RKO (cell line): ENCODE measurements at regions not wholly inside any gene's neighbourhood (a gene's known extent, or its start where the extent isn't known, plus 50 kb on each side); places are given as distances from the start of the nearest gene placed in this dataset.
"Not testable (repeated sequence)": the region's sequence is repeated elsewhere in the genome, so short reads cannot be mapped to it uniquely, and the experiment has no call there.

Experiments
- DNase-seq: peaks from one replicate; pipeline ENCODE4 v3.0.0-alpha.2; 2016; ENCODE audit warnings: low spot score

DNA sequence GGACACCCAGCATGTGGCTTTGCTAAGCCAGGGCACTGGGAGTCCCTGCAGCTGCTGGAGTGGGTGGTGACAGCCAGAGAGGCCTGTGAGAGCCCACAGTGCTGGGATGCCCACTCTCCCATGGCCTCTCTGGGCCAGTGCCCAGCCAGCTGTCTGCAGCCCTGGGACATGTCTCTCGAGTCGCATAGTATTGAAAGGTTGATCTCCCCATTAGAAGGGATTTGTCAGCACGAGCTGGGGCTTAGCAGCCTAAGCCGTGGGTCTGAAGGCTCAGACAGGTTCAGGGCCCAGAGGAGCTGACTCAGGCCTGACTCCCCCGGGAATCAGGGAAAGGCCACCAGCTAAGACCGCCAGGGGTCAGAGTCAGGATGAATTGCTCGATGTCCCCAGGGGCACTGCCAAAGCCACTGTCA is 53.5 kb downstream of the FOXD2 start:
- DNase-seq, result no peak

DNA sequence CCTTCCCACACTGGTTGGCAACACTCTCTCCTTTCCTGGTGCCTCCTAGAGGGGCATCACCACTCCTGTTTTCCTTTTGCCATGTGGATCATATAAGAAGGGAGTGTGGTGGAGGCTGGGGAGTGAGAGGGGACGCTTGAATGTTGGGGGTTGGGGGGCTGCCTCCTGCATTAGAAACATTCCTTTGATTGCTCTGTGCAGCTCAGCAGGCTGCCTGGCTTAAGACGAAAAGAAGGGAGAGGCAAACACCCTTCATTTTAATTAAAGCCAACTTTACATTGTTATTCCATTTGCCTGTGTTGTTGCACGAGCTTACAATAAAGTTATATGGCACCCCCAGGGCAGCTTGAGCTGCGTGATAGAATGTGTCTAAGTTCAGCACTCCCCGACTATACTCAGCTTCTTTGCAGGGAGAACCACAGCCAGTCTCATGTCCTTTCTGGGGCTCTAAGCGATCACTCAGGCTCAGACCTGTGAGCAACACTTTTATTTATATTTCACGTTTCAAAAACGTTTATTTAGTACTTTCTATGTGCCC is 57.4 kb downstream of the FOXD2 start:
- no peak for DNase-seq

DNA sequence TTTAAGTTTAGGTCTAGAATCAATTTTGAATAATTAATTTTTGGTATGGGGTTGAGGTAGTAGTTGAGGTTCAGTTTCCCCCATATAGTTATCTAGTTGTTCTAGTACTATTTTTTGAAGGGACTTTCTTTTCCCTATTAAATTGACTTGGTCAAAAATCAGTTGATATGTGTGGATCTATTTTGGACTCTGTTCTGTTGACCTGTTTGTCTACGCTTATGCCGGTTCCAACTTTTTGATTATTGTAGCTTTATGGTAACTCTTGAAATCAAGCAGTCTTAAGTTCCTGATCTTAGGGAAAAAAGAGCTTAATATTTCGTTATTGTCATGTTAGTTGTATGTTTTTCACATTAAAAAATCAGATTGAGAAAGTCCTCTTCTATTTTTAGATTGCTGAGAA is 60.7 kb downstream of the FOXD2 start:
- no peak for DNase-seq

DNA sequence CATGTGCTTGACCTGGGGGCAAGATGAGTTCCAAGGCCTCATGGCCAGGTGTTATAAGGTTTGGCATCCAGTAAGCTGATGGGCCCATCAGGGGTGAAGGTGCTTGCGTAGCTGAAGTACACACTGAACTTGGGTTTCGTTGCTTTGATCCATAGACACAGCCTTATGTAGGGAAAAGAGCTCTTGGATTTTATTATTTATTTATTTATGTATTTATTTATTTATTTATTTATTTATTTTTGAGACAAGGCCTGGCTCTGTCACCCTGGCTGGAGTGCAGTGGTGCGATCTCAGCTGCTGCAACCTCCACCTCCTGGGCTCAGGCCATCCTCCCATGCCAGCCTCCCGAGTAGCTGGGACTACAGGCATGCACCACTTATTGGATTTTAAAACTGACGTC is 63.2 kb downstream of the FOXD2 start:
- no peak for DNase-seq

DNA sequence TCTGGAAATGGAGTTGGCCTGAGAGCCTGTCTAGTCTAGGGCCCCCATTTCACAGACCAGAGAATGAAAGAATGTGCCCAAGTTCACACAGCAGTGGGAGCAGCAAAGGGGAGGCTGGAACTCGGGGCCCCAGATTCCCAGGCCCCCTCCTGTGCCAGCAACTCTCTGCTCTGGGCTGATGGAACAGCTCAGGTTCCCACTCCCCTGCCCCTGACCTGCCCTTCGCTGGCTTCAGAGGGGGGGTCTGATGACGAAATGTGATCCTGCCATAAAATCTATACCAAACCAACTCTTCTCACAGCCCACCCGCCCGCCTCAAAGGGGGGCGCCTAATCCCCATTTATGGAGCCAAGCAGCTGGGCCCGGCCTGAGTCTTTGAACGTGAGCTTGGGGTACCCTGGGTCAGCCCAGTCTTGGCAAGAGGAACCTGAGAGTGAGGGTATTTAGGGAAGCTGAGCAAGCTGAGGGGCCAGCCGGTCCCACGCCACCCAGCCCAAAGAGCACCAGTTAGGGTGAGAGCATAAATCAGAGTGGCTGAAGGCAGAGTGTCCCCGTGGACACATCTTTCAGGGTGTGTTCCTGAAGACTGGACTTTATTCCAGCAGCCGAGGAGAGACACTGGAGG is 65.0 kb downstream of the FOXD2 start:
- no peak for DNase-seq

DNA sequence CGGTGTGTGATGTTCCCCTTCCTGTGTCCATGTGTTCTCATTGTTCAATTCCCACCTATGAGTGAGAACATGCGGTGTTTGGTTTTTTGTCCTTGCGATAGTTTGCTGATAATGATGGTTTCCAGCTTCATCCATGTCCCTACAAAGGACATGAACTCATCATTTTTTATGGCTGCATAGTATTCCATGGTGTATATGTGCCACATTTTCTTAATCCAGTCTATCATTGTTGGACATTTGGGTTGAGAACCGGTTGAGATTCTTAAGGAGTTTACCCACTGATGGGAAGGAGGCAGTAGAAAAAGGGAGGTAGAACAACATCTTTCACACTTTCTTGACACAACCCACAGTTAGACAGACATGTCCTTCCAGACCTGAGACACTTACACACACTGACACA is 67.0 kb downstream of the FOXD2 start:
- DNase-seq, result not testable (repeated sequence)

DNA sequence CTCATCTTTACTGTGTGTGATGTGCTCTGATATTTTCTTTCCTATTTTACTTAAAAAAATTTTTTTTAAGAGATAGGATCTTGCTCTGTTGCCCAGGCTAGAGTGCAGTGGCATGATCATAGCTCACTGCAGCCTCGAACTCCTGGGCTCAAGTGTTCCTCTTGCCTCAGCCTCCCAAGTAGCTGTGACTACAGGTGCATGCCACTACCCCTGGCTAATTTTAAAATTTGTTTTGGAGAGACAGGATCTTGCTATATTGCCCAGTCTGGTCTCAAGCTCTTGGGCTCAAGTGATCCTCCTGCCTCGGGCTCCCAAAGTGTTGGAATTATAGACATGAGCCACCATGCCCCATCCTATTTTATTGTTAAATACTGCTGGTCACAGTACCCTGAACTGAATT is 67.4 kb downstream of the FOXD2 start:
- DNase-seq, result no peak

DNA sequence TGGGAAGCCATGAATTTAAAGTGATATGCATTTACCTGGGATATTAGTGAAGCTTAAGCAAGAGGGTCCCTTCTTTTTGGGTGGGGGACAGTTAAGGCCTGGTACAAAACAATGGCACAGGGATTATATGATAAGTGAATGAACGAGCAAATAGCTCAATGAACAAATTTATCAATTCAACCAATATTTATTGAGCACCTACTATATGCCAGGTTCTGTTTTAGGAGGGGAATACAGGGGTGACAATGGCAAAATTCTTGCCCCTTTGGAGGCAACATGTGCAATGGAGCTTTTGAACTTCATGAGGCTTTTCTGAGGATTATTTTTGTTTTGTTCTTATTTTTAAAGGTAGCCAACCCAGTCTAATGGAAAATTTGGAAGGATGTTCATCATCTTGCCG is 68.2 kb downstream of the FOXD2 start:
- no peak for DNase-seq

DNA sequence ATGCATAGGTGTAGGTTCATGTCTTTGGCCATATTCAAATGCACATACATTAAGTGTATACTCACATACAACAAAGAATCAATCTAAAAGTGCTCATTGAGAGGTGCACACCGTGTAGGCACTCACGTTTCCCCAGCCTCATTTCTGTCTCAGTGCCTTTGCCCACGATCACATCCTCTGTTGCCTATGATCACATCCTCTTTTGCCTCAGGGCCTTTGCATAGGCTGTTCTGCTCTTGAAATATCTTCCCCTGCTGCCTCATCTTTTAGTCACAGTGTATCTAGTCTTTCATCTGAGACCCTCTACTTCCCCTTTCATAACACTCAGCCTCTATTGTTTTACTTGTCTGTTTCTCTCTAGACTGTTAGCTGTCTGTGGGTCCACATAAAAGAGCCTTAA is 69.3 kb downstream of the FOXD2 start:
- no peak for DNase-seq

DNA sequence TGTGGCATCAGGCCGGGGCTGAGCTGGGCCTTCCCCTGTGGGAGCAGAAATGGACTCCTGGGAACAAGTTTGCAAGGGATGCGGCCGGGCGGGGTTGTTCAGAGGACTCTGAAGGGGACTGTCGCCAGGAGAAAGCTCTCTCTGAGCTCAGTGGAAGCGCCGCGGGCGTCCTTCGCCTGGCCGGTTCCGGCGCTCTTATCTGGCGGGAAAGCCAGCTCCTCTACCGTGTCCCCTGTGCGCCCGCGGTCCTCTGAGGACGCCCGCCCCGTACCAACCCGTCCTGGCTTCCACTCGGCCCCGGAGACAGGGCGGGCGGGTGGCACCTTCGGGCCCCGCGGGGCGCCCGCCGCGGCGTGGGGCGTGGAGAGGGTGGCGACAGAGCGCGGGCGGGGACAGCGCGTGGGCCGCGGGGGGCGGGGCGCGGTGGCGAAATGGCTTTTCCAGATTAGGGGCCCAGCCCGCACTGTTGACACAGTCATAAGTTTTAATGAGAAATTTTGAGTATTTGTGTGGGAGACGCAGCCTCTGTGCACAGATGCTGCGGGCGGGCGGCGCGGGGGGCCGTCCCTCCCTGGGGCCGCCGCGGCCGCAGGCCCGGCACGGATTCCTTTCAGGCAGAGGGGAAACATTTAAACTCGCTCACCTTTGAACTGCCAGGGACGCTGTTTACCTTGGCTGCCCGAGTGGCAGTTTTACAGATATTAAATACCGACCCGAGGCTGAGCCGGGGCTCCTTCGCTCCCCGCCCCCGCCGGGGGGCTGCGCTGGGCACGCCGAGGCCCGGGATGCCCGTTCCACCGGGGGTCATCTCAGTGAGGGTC is 70.2 kb downstream of the FOXD2 start:
- no peak for DNase-seq

DNA sequence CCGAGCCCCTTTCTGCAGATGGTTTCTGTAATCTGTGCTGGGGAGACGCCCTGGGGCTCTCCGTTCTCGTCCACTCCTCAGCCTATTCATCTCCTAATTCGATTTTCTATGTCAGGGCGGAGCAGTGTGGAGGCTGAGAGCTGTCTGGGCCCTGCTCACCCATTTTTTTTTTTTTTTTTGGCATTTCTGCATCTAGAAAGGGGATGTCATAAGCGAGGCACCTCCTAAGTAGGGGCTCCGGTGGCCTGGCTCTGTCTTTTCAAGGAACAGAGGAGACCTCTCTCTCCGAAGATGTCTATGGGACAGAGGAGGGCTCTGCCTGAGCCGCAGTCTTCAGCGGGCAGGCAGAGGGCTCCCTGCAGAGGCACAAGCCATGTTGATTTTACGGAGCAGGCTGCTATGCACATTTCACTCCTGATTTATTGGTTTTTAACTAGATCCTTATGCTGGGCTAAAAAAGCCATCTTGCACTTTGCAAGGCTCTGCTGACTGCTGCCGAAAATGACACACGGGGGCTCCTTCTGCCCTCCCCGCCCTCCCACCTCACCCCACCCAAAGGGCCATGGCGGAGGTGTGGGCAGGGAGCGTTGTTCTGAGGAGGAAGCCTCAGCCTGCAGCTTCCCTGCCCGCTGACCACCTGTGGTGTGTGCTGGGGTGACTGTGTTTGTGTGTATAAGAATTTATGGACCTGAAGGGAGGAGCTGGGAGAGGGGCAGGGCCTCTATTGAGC is 71.0 kb downstream of the FOXD2 start:
- no peak for DNase-seq

DNA sequence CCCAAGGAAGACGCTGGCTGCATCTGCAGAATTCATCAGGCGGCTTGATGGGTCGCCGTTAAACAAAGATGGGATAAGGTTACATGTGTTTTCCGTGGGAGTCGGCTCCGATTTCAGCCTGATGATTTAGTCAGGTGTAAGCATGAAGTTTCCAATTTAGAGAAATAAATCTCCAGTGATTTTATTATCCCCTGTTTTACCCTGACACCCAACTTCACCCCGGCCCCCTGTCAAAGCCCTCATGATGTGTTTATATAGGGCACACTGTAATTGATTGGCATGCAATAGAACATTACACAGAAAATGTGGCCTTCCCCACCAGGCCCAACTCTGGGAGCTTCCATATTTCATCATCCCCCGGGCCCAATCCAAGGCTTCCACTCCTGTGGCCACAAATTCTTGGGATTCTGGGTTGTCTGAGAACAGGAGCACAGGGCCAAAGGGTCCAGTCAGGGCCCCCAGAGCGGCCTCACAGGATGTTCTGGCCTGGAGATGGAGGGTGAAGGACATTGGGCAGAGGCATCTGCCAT is 72.5 kb downstream of the FOXD2 start:
- no peak for DNase-seq

DNA sequence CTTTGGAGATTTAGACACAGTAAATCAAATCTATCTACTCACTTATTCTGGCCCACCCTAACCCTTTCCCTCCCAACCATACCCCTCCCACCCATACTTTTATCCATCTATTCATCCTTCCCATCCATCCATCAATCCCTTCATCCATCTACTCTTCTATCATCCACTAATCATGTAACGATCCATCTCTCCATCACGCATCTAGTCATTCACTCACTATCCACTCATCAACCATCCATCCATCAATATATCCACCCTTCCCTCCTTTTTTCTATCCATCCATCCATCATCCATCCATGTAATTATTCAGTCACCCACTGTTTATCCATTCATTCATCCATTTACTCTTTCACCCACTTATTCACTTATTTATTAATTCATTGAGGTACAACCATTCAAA is 74.0 kb downstream of the FOXD2 start:
- DNase-seq, result no peak

DNA sequence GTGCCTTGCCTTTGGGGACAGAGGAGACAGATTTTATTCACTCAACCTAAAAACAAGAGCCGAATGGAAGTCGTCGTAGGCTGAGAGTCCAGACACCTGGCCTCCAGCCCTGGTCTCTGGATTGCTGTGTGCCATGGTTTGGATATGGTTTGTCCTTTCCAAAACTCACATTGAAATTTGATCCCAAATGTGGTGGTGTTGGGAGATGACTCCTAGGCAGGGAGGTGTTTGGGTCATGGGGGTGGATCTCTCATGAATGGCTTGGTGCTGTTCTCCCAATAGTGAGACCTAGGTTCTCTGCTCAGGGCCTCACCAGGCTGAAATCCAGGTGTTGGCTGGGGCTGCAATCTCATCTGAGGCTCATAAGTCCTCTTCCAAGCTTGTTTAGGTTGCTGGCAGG is 75.5 kb downstream of the FOXD2 start:
- DNase-seq, result no peak

DNA sequence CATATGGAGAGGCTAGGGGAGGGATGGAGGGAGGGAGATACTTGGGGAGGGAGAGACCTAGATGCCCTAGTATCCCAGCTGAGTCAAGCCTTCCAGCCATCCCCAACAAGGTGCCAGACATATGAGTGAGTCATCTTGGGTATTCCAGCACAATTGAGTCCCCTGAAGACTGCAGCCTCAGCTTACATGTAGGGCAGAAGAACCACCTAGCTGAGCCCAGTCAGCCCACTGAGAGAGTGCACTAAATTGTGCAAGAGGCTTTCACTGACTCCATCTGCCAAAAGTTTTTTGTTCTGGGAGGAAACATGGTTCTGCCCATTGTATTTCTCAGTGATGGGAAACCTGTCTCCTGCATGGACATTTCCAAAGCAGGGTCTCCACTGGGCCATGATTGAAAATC is 76.4 kb downstream of the FOXD2 start:
- no peak for DNase-seq

DNA sequence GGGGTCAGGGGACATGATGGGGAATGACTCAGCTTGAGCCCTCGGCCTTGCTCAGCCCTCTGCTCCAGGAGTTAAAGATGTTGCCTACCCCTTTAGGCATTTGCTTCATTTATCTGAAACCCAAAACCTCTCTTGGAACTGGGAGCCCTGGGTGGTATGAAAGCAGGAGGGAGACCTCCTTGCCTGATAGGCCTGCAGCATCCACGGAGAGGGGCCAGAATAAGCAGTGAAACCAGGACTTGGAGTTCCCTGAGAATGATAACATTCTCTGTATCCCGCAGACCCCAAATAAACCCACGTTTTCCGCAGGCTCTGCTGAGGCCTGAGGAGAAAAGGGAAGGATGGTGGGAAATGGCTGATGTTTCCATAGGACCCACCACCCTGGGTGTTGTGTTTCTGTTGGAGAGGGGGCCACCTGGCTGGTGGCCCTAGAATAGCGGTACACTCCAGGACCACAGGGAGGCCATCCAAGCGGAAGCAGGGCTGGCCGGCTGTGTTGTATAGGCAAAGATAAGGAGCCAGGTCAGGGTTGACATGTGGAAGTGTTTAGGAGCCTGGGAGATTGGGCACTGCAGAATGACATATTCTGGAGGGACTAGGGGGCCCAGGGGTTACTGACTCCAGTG is 77.4 kb downstream of the FOXD2 start:
- DNase-seq, result no peak

DNA sequence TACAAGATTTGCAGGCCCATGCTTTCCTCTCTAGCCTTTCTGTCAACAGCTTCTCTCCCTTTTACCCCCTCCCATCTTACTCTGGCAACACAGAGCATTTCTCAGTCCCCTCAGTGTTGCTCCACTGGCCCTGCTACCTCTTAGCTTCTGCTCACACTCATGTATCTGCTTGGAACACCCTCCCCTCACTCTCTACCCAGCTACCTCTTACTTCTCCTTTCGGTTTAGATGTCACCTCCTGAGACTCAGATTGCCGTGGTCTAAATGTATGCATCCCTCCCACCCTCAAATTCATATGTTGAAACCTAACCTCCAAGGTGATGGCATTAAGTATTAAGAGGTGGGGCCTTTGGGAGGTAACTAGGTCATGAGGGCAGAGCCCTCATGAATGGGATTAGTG is 80.1 kb downstream of the FOXD2 start:
- no peak for DNase-seq

DNA sequence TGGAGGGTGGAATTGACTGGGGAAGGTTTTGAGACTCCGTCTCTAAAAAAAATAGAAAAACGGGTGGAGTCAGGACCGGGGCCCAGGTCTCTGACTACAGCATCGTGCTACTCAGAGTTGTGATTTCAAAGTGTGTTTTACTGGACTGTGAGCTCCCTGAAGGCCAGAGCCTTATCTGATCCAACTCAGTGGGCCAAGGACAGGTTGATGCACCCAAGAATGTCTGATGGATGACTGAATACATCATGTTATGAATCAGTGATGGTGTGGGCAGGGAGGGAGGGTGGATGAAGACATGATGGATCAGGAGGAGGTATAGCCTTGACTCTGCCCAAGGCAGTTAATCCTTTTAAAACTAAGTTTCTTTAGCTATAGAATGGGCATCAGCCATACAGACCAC is 81.6 kb downstream of the FOXD2 start:
- DNase-seq, result no peak

DNA sequence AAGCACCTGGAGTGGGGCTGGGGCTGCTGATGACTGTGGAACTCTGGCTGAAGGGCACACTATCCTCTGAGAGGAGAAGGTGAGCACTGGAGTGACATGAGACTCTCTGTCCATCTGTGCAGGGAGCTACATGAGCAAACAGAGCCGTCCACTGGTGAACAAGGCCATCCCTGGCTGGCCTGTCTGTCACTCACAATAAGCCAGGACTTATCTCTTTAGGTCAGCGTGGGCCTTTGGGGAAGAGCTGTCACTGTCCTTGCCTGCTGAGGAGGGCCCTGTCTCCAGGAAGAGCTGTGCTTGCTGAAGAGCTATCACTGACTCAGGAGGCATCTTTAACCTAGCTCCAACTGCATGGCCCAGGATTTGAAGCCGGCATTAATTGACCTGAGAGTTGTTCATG is 82.1 kb downstream of the FOXD2 start:
- DNase-seq, result no peak

DNA sequence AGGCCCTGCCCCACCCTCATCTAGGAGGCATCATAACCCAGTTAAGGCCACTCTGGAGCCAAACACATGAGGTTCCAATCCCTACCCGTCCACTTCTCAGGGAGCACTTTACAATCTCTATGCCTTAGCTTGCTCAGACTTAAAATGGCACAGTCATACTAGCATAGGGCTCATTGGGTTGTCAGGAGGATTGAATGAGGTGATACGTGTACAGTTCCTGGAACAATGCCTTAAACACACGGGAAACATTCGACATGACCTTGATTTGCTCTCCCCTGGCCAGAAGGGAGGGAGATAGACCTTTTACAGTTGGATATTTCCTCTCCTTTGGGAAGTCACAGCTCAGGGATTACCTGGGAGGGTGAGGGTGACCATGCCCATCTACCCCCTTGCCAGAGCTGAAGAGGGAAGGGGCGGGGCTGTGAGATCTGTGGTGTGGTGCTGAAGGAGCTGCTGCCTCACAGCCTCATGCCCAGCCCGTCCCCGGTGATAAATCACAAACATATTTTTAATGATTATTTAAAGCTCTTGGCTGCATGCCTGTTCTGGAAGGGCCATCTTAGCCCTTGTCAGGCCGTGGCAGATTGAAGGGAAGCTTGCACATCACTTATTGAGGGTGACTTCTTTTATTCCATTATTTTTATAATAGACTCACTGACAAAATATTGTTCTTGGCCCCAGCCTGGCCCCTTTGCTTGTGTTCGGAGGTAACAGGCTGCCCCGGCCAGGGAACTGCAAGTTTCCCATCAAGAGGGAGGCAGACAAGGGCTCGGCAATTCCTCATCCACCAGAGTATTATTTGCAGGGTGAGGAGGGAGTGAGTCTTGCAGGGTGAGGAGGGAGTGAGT is 83.4 kb downstream of the FOXD2 start:
- no peak for DNase-seq
